GM12891 (cell line): ENCODE measurements at regions not wholly inside any gene's neighbourhood (a gene's known extent, or its start where the extent isn't known, plus 50 kb on each side); places are given as distances from the start of the nearest gene placed in this dataset.

Experiments
- POLR2A ChIP-seq: IDR thresholded peaks from 2 replicates; pipeline ENCODE4 v1.6.1; 2011; ENCODE audit warnings: low read depth, low read length, control low read depth
- POLR2AphosphoS5 ChIP-seq: IDR thresholded peaks from 2 replicates; pipeline ENCODE4 v1.6.1; 2011; ENCODE audit warnings: low read depth, low read length, control low read depth
- POU2F2 ChIP-seq: IDR thresholded peaks from 2 replicates; pipeline ENCODE4 v1.6.1; 2011; ENCODE audit warnings: low read depth, mild to moderate bottlenecking, control low read depth, low read length, moderate library complexity
- SPI1 ChIP-seq: IDR thresholded peaks from 2 replicates; pipeline ENCODE4 v1.6.1; 2011; ENCODE audit warnings: low read depth, low read length, control low read depth
- TAF1 ChIP-seq: IDR thresholded peaks from 2 replicates; pipeline ENCODE4 v1.6.1; 2011; ENCODE audit warnings: low read depth, low read length, control low read depth

DNA sequence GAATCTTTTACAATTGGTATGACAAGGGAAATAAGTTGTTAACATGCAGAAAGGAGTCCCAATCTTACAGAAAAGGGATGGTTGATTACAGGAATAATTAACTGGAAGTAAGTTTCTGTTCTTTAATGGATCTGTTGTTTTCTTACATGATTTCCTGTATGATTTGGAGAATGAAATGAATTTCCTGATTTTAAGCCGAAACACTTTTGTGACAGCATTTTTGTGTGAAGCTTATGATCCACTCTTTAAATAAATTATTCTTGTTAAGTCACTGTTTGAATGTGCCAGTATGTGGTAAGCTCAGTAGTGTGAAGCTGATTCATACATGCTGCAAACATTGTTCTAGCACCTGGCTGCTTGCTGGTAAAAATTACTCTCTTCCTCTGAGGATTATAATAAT lies 516.2 kb downstream of the DCDC2C start:
- TF ChIP-seq POLR2A (no peak), POLR2AphosphoS5 (no peak), TAF1 (no peak), POU2F2 (no peak), SPI1 (no peak)
